ENCODE measurements at regions not wholly inside any gene's neighbourhood (a gene's known extent, or its start where the extent isn't known, plus 50 kb on each side); places are given as distances from the start of the nearest gene placed in this dataset.

DNA sequence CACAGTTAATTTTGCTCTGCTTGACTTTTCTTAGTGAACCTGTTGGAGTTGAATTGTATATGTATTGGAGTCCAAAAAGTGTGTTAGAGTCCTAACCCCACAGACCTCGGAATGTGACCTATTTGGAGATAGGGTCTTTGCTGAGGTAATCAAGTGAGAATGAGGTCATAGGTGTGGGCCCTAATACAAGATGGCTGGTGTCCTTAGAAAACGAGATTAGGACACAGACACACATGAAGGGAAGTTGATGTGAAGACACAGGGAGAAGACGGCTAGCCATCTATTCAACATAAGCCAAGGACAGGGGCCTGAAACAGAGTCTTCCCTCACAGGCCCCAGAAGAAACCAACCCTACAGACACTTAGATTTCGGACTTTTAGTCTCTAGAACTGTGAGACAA lies 260.6 kb upstream of the NEBL start:
- Mint-ChIP-seq H3K27ac (ENCODE audit: unreplicated experiment) (no peak overlapping the region), H3K36me3 (ENCODE audit: low read depth) (no peaks in the 10 kb centered on the region), H3K27me3 (ENCODE audit: low read depth) (peaks cover 25% of the 10 kb centered on the region), H3K4me1 (ENCODE audit: low read depth) (no peaks in the 10 kb centered on the region), H3K4me3 (ENCODE audit: unreplicated experiment) (no peak overlapping the region), H3K9me3 (ENCODE audit: low read depth) (peaks cover 2% of the 10 kb centered on the region)
- TF ChIP-seq, protein P1, sequence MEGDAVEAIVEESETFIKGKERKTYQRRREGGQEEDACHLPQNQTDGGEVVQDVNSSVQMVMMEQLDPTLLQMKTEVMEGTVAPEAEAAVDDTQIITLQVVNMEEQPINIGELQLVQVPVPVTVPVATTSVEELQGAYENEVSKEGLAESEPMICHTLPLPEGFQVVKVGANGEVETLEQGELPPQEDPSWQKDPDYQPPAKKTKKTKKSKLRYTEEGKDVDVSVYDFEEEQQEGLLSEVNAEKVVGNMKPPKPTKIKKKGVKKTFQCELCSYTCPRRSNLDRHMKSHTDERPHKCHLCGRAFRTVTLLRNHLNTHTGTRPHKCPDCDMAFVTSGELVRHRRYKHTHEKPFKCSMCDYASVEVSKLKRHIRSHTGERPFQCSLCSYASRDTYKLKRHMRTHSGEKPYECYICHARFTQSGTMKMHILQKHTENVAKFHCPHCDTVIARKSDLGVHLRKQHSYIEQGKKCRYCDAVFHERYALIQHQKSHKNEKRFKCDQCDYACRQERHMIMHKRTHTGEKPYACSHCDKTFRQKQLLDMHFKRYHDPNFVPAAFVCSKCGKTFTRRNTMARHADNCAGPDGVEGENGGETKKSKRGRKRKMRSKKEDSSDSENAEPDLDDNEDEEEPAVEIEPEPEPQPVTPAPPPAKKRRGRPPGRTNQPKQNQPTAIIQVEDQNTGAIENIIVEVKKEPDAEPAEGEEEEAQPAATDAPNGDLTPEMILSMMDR (IDR thresholded peaks at IDR 0.05), result no peak
- no peak for DNase-seq (ENCODE audit: low spot score)

DNA sequence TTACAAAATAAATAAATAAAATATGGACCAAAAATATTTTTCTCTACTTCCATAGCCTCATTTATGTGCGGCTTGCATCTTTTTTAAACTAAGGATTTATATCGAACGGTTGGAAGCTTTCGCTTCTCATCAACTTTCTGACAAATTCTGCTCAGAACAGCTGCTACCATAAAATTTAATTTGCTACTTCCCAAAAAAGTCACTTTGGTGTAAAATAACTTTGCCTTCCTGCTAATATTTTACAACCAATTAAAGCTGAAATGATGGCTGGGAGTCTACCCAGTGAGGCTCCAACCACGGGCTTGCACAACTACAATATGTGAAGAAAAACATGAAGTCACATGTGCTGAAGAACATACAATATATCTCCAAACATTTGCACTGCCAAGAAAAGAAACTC lies 253.1 kb upstream of the NEBL start:
- peaks cover 3% of the 10 kb centered on the region for H3K9me3 Mint-ChIP-seq (ENCODE audit: low read depth)
- TF ChIP-seq, protein P1 (IDR thresholded peaks at IDR 0.05), result no peak
- H3K27me3 Mint-ChIP-seq (ENCODE audit: low read depth), result peaks cover 12% of the 10 kb centered on the region
- no peak overlapping the region for H3K27ac Mint-ChIP-seq (ENCODE audit: unreplicated experiment)
- no peaks in the 10 kb centered on the region for H3K36me3 Mint-ChIP-seq (ENCODE audit: low read depth)
- DNase-seq (ENCODE audit: low spot score), result no peak
- H3K4me1 Mint-ChIP-seq (ENCODE audit: low read depth), result no peaks in the 10 kb centered on the region
- H3K4me3 Mint-ChIP-seq (ENCODE audit: unreplicated experiment), result no peak overlapping the region

DNA sequence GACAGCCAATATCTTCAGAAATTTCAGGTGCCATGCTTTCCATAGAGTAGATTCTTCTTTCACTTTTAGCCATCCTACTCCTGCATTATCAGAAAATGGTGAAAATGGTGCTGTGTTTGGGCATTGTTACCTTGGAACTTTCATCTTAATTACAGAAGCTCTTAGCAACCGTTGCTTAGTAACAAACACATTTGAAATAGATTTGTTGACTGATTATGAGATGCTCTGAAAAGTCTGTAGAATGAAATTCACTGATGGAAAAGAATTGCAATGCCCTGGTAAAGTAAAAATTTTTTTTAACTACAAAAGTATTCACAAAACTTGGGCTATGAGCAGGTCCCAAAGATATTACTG lies 249.3 kb upstream of the NEBL start:
- Mint-ChIP-seq H3K27me3 (ENCODE audit: low read depth) (peaks cover 13% of the 10 kb centered on the region), H3K9me3 (ENCODE audit: low read depth) (peaks cover 3% of the 10 kb centered on the region), H3K27ac (ENCODE audit: unreplicated experiment) (no peak overlapping the region), H3K4me1 (ENCODE audit: low read depth) (no peaks in the 10 kb centered on the region), H3K4me3 (ENCODE audit: unreplicated experiment) (no peak overlapping the region), H3K36me3 (ENCODE audit: low read depth) (no peaks in the 10 kb centered on the region)
- DNase-seq (ENCODE audit: low spot score), result no peak
- TF ChIP-seq, protein P1 (IDR thresholded peaks at IDR 0.05), result no peak

DNA sequence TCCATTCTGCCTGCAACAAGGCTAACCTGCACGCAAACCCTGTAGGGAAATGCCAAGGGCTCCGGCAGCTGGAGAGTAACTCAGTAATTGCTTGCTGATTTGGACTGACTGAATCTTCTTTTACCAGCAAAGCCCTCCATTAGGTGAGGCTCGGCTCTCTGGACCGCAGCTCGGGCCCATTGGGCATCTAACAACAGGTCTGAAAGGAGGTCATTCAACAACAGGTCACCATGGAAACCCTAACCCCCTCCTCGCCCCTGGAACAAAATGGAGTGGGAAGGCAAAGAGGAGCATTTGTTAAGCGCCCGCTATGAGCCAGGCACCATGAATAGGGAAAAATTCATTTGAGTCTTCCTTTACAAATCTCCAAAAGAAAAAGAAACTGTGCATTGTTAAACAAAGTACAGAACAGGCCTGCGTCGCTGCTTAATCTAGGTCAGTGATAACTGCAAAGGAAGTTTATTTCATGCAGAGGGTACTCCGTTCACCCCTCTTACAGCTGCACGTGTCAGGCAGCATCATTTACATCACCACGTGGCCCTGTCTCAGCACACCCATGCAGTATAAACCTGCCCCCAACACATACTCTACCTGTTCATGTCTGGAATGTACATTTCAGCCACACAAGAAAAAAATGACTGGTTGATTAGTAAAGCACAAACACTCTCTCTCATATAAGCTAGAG lies 248.8 kb upstream of the NEBL start:
- H3K9me3 Mint-ChIP-seq (ENCODE audit: low read depth), result peaks cover 3% of the 10 kb centered on the region
- no peaks in the 10 kb centered on the region for H3K36me3 Mint-ChIP-seq (ENCODE audit: low read depth)
- peaks cover 9% of the 10 kb centered on the region for H3K27me3 Mint-ChIP-seq (ENCODE audit: low read depth)
- no peak overlapping the region for H3K27ac Mint-ChIP-seq (ENCODE audit: unreplicated experiment)
- H3K4me1 Mint-ChIP-seq (ENCODE audit: low read depth), result no peaks in the 10 kb centered on the region
- TF ChIP-seq, protein P1 (IDR thresholded peaks at IDR 0.05), result no peak
- DNase-seq (ENCODE audit: low spot score), result no peak
- H3K4me3 Mint-ChIP-seq (ENCODE audit: unreplicated experiment), result no peak overlapping the region

DNA sequence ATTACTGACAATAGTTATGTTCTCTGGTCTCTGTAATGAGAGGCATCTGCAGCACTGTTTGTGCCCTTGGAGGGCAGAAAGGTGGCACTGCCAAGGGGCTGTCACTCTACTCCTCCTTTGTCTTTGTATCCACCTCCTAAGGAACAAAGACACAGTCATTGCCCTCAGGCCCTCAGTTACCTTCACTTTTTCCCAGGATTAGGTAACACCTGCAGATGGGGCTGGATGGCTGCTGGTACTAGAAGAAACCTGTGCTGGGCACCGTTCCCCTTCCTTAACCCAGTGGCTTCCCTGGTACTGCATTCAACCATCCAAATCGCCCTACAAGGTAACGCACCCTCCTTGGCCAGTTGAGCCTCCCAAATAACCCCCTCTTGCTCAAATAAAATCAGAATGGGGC lies 246.9 kb upstream of the NEBL start:
- peaks cover 7% of the 10 kb centered on the region for H3K27me3 Mint-ChIP-seq (ENCODE audit: low read depth)
- TF ChIP-seq, protein P1 (IDR thresholded peaks at IDR 0.05), result no peak
- H3K27ac Mint-ChIP-seq (ENCODE audit: unreplicated experiment), result no peak overlapping the region
- DNase-seq (ENCODE audit: low spot score), result no peak
- H3K36me3 Mint-ChIP-seq (ENCODE audit: low read depth), result no peaks in the 10 kb centered on the region
- H3K4me1 Mint-ChIP-seq (ENCODE audit: low read depth), result no peaks in the 10 kb centered on the region
- no peak overlapping the region for H3K4me3 Mint-ChIP-seq (ENCODE audit: unreplicated experiment)
- peaks cover 3% of the 10 kb centered on the region for H3K9me3 Mint-ChIP-seq (ENCODE audit: low read depth)
